ENCODE measurements at regions not wholly inside any gene's neighbourhood (a gene's known extent, or its start where the extent isn't known, plus 50 kb on each side); places are given as distances from the start of the nearest gene placed in this dataset.
"Not testable (repeated sequence)": the region's sequence is repeated elsewhere in the genome, so short reads cannot be mapped to it uniquely, and the experiment has no call there.

DNA sequence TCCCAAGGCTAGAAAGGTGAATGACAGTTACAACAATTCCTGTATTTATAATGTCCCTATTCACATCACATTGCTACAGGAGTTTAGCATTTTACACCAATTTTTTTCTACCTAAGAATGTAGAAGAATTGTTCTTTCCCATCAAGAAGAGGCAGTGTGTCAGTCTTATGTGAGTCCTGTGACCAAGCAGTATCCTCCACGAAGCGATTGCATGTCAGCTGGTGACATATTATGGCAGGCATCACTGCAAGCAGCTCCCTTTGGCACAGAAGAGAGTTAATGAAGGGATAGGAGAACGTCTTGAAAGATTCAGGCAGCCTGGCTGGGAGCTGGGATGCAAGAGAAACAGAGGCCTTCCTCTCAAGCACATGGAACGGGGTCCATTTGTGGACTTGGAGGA is 199.8 kb downstream of the SMC2 start:
- DNase-seq (ENCODE audit: low spot score) (no peak), ATAC-seq (ENCODE audit: low FRiP score) (no peak)
- TF ChIP-seq, protein P1, sequence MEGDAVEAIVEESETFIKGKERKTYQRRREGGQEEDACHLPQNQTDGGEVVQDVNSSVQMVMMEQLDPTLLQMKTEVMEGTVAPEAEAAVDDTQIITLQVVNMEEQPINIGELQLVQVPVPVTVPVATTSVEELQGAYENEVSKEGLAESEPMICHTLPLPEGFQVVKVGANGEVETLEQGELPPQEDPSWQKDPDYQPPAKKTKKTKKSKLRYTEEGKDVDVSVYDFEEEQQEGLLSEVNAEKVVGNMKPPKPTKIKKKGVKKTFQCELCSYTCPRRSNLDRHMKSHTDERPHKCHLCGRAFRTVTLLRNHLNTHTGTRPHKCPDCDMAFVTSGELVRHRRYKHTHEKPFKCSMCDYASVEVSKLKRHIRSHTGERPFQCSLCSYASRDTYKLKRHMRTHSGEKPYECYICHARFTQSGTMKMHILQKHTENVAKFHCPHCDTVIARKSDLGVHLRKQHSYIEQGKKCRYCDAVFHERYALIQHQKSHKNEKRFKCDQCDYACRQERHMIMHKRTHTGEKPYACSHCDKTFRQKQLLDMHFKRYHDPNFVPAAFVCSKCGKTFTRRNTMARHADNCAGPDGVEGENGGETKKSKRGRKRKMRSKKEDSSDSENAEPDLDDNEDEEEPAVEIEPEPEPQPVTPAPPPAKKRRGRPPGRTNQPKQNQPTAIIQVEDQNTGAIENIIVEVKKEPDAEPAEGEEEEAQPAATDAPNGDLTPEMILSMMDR (IDR thresholded peaks at IDR 0.05): no peak

DNA sequence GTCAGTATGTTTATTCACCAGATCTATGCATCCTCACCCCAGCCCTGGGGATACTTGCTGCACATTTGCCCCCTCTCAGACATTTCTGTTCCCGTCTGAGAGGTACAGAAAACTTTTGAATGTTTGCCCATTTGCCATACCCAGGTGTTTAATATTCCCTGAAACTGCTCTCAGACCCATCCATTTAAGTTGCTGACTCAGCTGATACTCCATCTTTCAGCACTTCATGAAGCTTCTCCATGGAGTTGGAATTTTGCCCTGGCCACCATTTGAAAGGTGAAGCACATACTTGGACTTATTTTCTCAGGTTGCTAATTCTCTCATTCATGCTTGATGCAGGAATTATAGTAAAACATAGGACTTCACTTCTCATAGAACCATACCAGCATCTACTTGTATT is 203.9 kb upstream of the OR13F1 start:
- no peak for ATAC-seq (ENCODE audit: low FRiP score)
- TF ChIP-seq, protein P1 (IDR thresholded peaks at IDR 0.05): no peak

DNA sequence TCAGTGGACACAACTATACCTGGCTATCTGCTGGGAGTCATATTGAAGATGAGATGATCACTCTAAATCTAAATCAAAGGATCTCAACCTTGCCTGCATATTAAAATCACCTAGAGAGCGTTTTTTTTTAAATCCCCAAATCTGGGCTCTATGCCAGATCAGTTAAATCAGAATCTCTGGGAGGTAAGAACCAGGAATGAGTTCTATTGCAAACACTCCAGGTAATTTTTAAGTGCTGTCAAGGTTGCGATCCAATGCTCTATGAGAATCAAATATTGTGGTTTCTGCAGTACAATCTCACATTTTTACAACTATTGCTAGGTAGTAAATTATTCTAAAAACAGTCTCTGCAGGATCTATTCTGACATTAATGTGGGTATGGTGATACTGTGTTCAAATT is 202.3 kb upstream of the OR13F1 start:
- ATAC-seq (ENCODE audit: low FRiP score) (no peak), DNase-seq (ENCODE audit: low spot score) (no peak)
- TF ChIP-seq, protein P1 (IDR thresholded peaks at IDR 0.05): no peak

More for the DNA sequence above, 203.9 kb upstream of the OR13F1 start:
- DNase-seq (ENCODE audit: low spot score): no peak

DNA sequence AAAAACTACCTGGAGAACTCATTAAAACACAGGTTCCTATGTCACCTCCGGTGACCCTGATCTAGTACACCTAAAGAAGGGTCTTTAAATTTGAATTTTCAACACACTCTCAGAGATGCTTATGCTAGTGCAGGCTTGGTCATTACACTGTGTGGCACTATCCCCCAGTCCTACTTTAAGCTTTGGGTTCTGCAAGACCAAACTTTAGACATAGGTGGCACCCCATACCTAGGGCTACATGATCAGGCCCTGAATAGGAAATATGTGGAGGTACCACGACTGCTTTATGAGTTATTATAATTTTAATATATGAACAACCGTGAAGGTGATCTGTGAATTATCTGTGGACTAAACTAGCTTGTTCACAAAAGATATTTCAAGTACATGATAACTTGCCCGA is 201.3 kb upstream of the OR13F1 start:
- TF ChIP-seq, protein P1 (IDR thresholded peaks at IDR 0.05): no peak
- no peak for DNase-seq (ENCODE audit: low spot score)
- no peak for ATAC-seq (ENCODE audit: low FRiP score)

DNA sequence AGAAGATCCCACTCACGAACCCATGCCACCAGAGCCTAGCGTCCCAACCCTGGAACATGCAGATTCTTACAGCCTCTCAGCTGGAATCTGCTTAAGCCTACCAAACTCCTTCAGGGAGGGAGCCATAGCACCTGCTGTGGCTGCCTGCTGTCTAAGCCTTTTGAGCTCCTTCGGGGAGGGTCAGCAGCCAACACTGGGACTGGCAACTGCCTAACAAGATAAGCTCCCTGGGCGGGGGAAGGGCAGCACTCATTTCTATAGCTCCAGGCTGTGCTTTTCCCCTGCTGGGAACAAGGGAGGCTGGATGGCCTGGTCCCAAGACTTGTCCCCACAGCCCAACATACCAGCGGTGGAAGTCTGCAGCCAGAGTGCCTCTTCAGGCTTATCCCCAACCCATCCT is 199.1 kb upstream of the OR13F1 start:
- DNase-seq (ENCODE audit: low spot score): no peak
- TF ChIP-seq, protein P1 (IDR thresholded peaks at IDR 0.05): no peak
- ATAC-seq (ENCODE audit: low FRiP score): no peak

DNA sequence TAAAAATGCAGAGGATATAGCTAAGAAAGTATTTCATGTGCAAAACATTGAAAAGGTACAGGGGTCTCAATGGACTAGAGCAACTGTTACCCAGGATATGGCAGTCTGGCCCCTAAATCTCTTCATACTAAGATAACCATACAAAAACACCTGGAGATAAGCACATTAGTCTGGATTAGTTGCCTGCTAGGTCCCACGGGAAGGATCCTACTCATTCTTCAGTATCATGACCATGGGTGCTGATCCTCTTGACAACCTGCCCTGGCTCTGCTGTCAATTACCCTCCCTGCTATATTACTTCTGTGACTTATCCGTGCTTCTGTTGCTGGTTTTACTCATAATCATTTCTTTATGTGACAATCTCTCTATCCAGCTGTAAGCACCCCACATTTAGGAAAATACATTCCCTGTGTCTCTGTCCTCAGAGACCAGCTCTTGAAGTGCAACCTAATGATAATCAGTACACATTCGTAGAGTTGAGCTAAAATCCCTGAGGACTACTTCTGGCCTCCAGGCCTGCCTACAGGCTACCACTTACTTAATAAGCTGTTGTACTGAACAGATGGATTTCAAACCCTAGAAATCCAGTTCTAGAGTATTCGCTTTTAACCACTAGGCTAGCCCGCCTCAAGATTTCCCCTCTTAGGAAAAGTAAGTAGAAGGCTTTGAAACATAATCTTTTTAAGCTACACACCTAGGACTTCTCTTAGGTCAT is 190.5 kb upstream of the OR13F1 start:
- no peak for ATAC-seq (ENCODE audit: low FRiP score)
- TF ChIP-seq, protein P1 (IDR thresholded peaks at IDR 0.05): no peak
- no peak for DNase-seq (ENCODE audit: low spot score)

DNA sequence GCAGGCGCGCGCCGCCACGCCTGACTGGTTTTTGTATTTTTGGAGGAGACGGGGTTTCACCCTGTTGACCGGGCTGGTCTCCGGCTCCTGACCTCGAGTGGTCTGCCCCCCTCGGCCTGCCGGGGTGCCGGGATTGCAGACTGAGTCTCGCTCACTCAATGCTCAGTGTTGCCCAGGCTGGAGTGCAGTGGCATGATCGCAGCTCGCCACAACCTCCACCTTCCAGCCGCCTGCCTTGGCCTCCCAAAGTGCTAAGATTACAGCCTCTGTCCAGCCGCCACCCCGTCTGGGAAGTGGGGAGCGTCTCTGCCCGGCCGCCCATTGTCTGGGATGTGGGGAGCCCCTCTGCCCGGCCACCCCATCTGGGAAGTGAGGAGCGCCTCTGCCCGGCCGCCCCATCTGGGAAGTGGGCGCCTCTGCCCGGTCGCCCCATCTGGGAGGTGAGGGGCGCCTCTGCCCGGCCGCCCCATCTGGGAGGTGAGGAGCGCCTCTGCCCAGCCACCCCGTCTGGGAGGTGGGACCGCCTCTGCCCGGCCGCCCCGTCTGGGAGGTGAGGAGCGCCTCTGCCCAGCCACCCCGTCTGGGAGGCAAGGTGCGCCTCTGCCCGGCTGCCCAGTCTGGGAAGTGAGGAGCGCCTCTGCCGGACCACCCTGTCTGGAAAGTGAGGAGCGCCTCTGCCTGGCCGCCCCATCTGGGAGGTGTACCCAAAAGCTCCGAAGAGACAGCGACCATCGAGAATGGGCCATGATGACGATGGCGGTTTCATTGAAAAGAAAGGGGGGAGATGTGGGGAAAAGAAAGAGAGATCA is 187.7 kb upstream of the OR13F1 start:
- DNase-seq (ENCODE audit: low spot score): not testable (repeated sequence)

More for the DNA sequence above, 187.7 kb upstream of the OR13F1 start:
- not testable (repeated sequence) for ATAC-seq (ENCODE audit: low FRiP score)

Data from omental fat pad (tissue), 3 donors.